GM23338 (cell line): ENCODE measurements at regions not wholly inside any gene's neighbourhood (a gene's known extent, or its start where the extent isn't known, plus 50 kb on each side); places are given as distances from the start of the nearest gene placed in this dataset.

Experiments used
- ATAC-seq: fragments of 200-7000 bp; cut with Tn5 transposase; 3 replicates; pipeline ENCODE4 v1.9.1; 2020
- DNase-seq: peaks from one replicate; pipeline ENCODE4 v3.0.0-alpha.2; 2015; ENCODE audit warnings: low spot score
- H2AFZ ChIP-seq: fragments of 200-600 bp; sonication (generic); 2 replicates; pipeline ENCODE4 v1.8.0; 2016; ENCODE audit warnings: antibody characterized with exemption, mild to moderate bottlenecking, moderate library complexity
- H3F3A ChIP-seq: fragments of 200-600 bp; sonication (generic); replicated peaks from 2 replicates; pipeline ENCODE4 v1.8.0; 2017; ENCODE audit warnings: antibody characterized with exemption, mixed run types, low read depth
- H3K27ac ChIP-seq: fragments of 200-600 bp; sonication (generic); 2 replicates; pipeline ENCODE4 v1.6.1; 2016; ENCODE audit warnings: low read depth
- H3K27me3 ChIP-seq: fragments of 200-600 bp; sonication (generic); 2 replicates; pipeline ENCODE4 v1.8.0; 2016; ENCODE audit warnings: mild to moderate bottlenecking, mixed run types, moderate library complexity; ENCODE audit not compliant: insufficient read depth
- H3K36me3 ChIP-seq: fragments of 200-600 bp; sonication (generic); 2 replicates; pipeline ENCODE4 v1.8.0; 2016; ENCODE audit warnings: mild to moderate bottlenecking; ENCODE audit not compliant: insufficient read depth
- H3K4me1 ChIP-seq: fragments of 200-600 bp; sonication (generic); 2 replicates; pipeline ENCODE4 v1.8.0; 2016; ENCODE audit warnings: mild to moderate bottlenecking, moderate library complexity; ENCODE audit not compliant: insufficient read depth
- H3K4me2 ChIP-seq: fragments of 200-600 bp; sonication (generic); 2 replicates; pipeline ENCODE4 v1.7.1; 2017; ENCODE audit warnings: mixed run types
- H3K4me3 ChIP-seq: fragments of 200-600 bp; sonication (generic); 2 replicates; pipeline ENCODE4 v1.6.1; 2016; ENCODE audit warnings: mixed run types
- H3K79me2 ChIP-seq: fragments of 200-600 bp; sonication (generic); replicated peaks from 2 replicates; pipeline ENCODE4 v1.8.0; 2017; ENCODE audit warnings: mild to moderate bottlenecking; ENCODE audit not compliant: insufficient read depth
- H3K9me2 ChIP-seq: fragments of 200-600 bp; sonication (generic); 2 replicates; pipeline ENCODE4 v1.8.0; 2017; ENCODE audit not compliant: insufficient read depth
- H4K20me1 ChIP-seq: fragments of 200-600 bp; sonication (generic); replicated peaks from 2 replicates; pipeline ENCODE4 v1.8.0; 2017; ENCODE audit warnings: mild to moderate bottlenecking; ENCODE audit not compliant: insufficient read depth
- H3K27ac Mint-ChIP-seq: 2 replicates; pipeline ENCODE4 v1.8.0; 2020; ENCODE audit warnings: inconsistent platforms, mild to moderate bottlenecking, moderate library complexity, mixed read lengths
- H3K27me3 Mint-ChIP-seq: 3 replicates; pipeline ENCODE4 v1.8.0; 2022; ENCODE audit warnings: low read depth, mild to moderate bottlenecking, moderate library complexity, mixed read lengths, inconsistent platforms; ENCODE audit not compliant: insufficient read depth, poor library complexity
- H3K36me3 Mint-ChIP-seq: 3 replicates; pipeline ENCODE4 v1.8.0; 2021; ENCODE audit warnings: low read depth, mild to moderate bottlenecking, inconsistent platforms, moderate library complexity, mixed read lengths
- H3K4me1 Mint-ChIP-seq: 3 replicates; pipeline ENCODE4 v1.8.0; 2020; ENCODE audit warnings: mild to moderate bottlenecking, inconsistent platforms, mixed read lengths
- H3K4me3 Mint-ChIP-seq: 3 replicates; pipeline ENCODE4 v1.8.0; 2021; ENCODE audit warnings: moderate library complexity, mild to moderate bottlenecking, inconsistent platforms, mixed read lengths
- H3K9me3 Mint-ChIP-seq: 3 replicates; pipeline ENCODE4 v1.8.0; 2020; ENCODE audit warnings: moderate library complexity, mild to moderate bottlenecking, inconsistent platforms, mixed read lengths
- CREB1 ChIP-seq: fragments of 250-450 bp; sonication (Bioruptor Pico); IDR thresholded peaks from 2 replicates; pipeline ENCODE4 v1.5.0; 2020; ENCODE audit warnings: low read depth, mild to moderate bottlenecking, moderate library complexity
- CTCF ChIP-seq, 2 experiments: fragments of 200-600 bp in 1 of 2; sonication (generic) in 1 of 2; conservative IDR thresholded peaks; 2 replicates each; pipeline versions ENCODE4 v1.5.1 to v1.6.1; 2016 to 2017; ENCODE audit warnings: antibody characterized with exemption in 2 of 2, low read depth in 2 of 2, mild to moderate bottlenecking in 2 of 2, moderate library complexity in 1 of 2
- POLR2AphosphoS5 ChIP-seq: IDR thresholded peaks from 2 replicates; pipeline ENCODE4 v1.6.1; 2016; ENCODE audit warnings: antibody characterized with exemption, low read depth
- REST ChIP-seq: IDR thresholded peaks from one replicate; pipeline ENCODE4 v1.6.1; 2018; ENCODE audit warnings: antibody characterized with exemption; ENCODE audit not compliant: unreplicated experiment
- STAT1 ChIP-seq: IDR thresholded peaks from one replicate; pipeline ENCODE4 v1.6.1; 2016; ENCODE audit warnings: antibody characterized with exemption; ENCODE audit not compliant: unreplicated experiment
- ZNF114 ChIP-seq: fragments of 250-450 bp; sonication (Bioruptor Pico); IDR thresholded peaks from 2 replicates; pipeline ENCODE4 v1.5.0; 2020; ENCODE audit warnings: mild to moderate bottlenecking, moderate library complexity
- ZNF462 ChIP-seq: fragments of 250-450 bp; sonication (Bioruptor Pico); IDR thresholded peaks from 2 replicates; pipeline ENCODE4 v1.5.0; 2020; ENCODE audit warnings: mild to moderate bottlenecking, moderate library complexity

- no peak for TF ChIP-seq ZNF114
- no peak for TF ChIP-seq STAT1
- no peak for TF ChIP-seq ZNF462 (CRISPR knock-in tag)
- no peak for TF ChIP-seq CTCF (conservative IDR thresholded peaks at IDR 0.05; ENCODE audit: low read depth in 2 of 2)
- no peak for TF ChIP-seq POLR2AphosphoS5
- TF ChIP-seq CREB1 (CRISPR knock-in tag) = no peak
Observed at GRCh38 chr1:60130703-60131102, 57.1 kb upstream of the C1orf87 start (continued).

GRCh38 chr1:60129911-60130310 lies 56.3 kb upstream of the C1orf87 start:
- H2AFZ ChIP-seq = no peak overlapping the region
- H3K4me3 ChIP-seq = no peak overlapping the region
- no peak overlapping the region for H3K4me2 ChIP-seq
- Mint-ChIP-seq H3K36me3 (no peaks in the 10 kb centered on the region), H3K9me3 (no peaks in the 10 kb centered on the region), H3K4me3 (no peak overlapping the region), H3K4me1 (no peaks in the 10 kb centered on the region), H3K27me3 (no peaks in the 10 kb centered on the region), H3K27ac (no peak overlapping the region)
- ATAC-seq (no peak), DNase-seq (peak; percentile 49)
- H3K27me3 ChIP-seq = no peaks in the 10 kb centered on the region
- no peaks in the 10 kb centered on the region for H3F3A ChIP-seq
- TF ChIP-seq CTCF (conservative IDR thresholded peaks at IDR 0.05; ENCODE audit: low read depth in 2 of 2) (peak; percentile 30 to 49; a peak in 3 of 4 replicates), REST (no peak)
- no peaks in the 10 kb centered on the region for H3K9me2 ChIP-seq
- no peaks in the 10 kb centered on the region for H3K36me3 ChIP-seq
- no peaks in the 10 kb centered on the region for H3K79me2 ChIP-seq
- H4K20me1 ChIP-seq = no peaks in the 10 kb centered on the region
- H3K4me1 ChIP-seq = no peaks in the 10 kb centered on the region
- H3K27ac ChIP-seq = no peak overlapping the region
